ENCODE measurements at regions not wholly inside any gene's neighbourhood (a gene's known extent, or its start where the extent isn't known, plus 50 kb on each side); places are given as distances from the start of the nearest gene placed in this dataset.

DNA sequence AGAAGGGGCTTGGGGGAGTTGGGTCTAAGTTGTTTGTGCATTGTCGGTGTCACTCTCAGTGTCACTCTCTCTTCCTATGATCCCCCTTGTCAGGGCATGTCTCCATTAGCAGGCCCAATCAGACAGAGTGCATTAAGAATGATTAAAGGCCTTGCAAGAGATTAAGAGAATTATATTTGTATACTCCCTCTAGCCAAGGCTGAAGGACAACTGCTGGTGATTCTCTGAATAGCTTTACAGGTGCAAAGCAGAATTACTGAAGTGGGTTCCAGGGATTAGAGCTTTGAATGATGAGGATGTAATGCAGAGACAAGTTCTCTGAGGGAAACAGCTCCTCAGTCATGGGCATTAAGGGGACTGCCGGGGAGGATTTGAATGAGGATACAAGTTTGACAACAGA, 104.8 kb upstream of the LGALSL start:
- Histone ChIP-seq H3K27ac (no peak overlapping the region), H3K9me3 (ENCODE audit: control insufficient read depth, low read length) (no peaks in the 10 kb centered on the region), H3K36me3 (ENCODE audit: control insufficient read depth, insufficient read depth, low read length) (no peaks in the 10 kb centered on the region), H3K4me1 (no peaks in the 10 kb centered on the region), H3K9ac (no peak overlapping the region), H3K4me3 (ENCODE audit: low read depth, low read length) (no peak overlapping the region), H2AFZ (no peak overlapping the region), H3K4me2 (ENCODE audit: low read length) (no peak overlapping the region), H3K27me3 (ENCODE audit: control insufficient read depth, insufficient read depth, low read length) (no peaks in the 10 kb centered on the region), H3K79me2 (no peaks in the 10 kb centered on the region)
- TF ChIP-seq, protein P1, sequence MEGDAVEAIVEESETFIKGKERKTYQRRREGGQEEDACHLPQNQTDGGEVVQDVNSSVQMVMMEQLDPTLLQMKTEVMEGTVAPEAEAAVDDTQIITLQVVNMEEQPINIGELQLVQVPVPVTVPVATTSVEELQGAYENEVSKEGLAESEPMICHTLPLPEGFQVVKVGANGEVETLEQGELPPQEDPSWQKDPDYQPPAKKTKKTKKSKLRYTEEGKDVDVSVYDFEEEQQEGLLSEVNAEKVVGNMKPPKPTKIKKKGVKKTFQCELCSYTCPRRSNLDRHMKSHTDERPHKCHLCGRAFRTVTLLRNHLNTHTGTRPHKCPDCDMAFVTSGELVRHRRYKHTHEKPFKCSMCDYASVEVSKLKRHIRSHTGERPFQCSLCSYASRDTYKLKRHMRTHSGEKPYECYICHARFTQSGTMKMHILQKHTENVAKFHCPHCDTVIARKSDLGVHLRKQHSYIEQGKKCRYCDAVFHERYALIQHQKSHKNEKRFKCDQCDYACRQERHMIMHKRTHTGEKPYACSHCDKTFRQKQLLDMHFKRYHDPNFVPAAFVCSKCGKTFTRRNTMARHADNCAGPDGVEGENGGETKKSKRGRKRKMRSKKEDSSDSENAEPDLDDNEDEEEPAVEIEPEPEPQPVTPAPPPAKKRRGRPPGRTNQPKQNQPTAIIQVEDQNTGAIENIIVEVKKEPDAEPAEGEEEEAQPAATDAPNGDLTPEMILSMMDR (IDR thresholded peaks at IDR 0.05) = no peak

DNA sequence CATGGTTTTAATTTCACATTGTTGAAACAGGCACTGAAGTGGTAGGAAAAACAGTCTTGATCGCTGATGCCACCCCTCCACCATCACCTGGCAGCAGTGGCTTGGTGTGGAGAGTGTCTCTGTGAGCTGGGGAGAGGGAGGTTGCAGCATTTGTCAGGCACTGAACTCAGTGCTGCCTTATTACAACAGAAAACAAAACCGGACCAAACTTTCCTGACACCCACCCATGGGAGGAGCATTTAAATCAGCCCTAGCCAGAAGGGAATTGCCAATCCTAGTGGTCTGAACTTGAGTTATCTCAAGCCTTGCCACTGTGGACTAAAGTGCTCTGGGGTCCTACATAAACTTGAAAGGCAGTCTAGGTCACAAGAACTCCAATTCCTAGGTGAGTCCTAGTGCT, 103.0 kb upstream of the LGALSL start:
- H3K4me3 ChIP-seq (ENCODE audit: low read depth, low read length) = no peak overlapping the region
- no peak overlapping the region for H2AFZ ChIP-seq
- no peak overlapping the region for H3K27ac ChIP-seq
- TF ChIP-seq, protein P1 (IDR thresholded peaks at IDR 0.05) = no peak
- H3K9ac ChIP-seq = no peak overlapping the region
- no peak overlapping the region for H3K4me2 ChIP-seq (ENCODE audit: low read length)
- H3K36me3 ChIP-seq (ENCODE audit: control insufficient read depth, insufficient read depth, low read length) = no peaks in the 10 kb centered on the region
- no peaks in the 10 kb centered on the region for H3K27me3 ChIP-seq (ENCODE audit: control insufficient read depth, insufficient read depth, low read length)
- H3K9me3 ChIP-seq (ENCODE audit: control insufficient read depth, low read length) = no peaks in the 10 kb centered on the region
- H3K4me1 ChIP-seq = no peaks in the 10 kb centered on the region
- H3K79me2 ChIP-seq = no peaks in the 10 kb centered on the region

DNA sequence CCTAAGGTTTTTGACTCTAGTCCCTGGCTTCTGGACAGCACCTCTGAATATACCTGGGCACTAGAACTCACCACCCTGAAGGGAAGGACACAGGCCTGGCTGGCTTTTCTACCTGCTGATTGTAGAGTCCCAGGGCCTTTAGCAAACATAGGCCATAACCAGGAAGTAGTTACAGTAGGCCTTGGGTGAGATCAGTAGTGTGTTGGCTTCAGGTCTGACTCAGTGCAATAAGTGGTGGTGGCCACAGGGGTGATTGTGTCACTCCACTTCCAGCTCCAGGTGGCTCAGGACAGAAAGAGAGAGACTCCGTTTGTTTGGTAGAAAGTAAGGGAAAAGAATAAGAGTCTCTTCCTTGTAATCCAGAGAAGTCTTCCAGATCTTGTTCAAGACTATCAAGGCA, 101.7 kb upstream of the LGALSL start:
- Histone ChIP-seq H3K4me1 (no peaks in the 10 kb centered on the region), H3K9ac (no peak overlapping the region), H3K4me2 (ENCODE audit: low read length) (no peak overlapping the region), H3K4me3 (ENCODE audit: low read depth, low read length) (no peak overlapping the region), H3K79me2 (no peaks in the 10 kb centered on the region), H3K36me3 (ENCODE audit: control insufficient read depth, insufficient read depth, low read length) (no peaks in the 10 kb centered on the region), H3K9me3 (ENCODE audit: control insufficient read depth, low read length) (no peaks in the 10 kb centered on the region), H3K27me3 (ENCODE audit: control insufficient read depth, insufficient read depth, low read length) (no peaks in the 10 kb centered on the region), H2AFZ (no peak overlapping the region), H3K27ac (no peak overlapping the region)
- TF ChIP-seq, protein P1 (IDR thresholded peaks at IDR 0.05) = no peak

DNA sequence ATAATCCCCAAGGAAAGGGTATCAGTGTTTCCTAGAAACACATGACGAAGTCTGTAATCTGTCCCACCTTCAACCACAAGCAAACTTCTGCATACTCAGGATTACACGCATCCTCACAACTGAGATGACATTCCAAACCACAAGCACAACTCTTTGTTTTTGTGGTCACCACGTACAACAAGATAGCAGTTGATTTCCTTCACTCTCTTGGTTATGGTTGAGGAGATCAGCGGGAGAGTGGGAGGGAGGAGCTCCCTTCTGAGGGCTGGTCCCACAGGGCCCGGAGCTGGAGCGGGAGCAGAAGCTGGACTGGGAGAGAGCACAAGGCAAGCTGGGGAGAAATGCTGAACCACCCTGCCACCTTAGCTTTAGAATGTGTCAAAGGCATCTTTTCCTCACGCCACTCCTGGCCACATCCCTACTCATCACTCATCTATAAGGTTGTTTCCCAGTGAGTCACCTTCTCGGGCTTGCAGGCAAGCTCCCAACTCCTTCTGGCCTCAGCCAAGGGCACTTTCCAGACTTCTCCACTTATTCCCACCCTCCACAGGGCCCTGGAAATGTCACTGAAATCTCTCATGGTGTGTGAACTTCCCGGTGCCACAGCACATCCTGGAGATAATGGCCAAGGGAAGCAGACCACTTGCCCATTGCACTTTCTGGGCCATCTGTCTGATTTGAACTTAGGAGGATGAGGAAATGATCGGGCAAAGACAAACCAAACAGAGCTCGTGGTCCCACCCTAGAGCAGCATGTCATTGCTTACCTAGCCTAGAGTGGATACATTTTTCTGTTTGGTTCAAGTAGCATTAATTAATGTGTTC, 98.9 kb upstream of the LGALSL start:
- Histone ChIP-seq H3K9me3 (ENCODE audit: control insufficient read depth, low read length) (no peaks in the 10 kb centered on the region), H3K4me3 (ENCODE audit: low read depth, low read length) (no peak overlapping the region), H3K79me2 (no peaks in the 10 kb centered on the region), H3K4me2 (ENCODE audit: low read length) (no peak overlapping the region), H3K9ac (no peak overlapping the region), H3K36me3 (ENCODE audit: control insufficient read depth, insufficient read depth, low read length) (no peaks in the 10 kb centered on the region), H2AFZ (no peak overlapping the region), H3K4me1 (peaks cover 8% of the 10 kb centered on the region), H3K27ac (no peak overlapping the region), H3K27me3 (ENCODE audit: control insufficient read depth, insufficient read depth, low read length) (no peaks in the 10 kb centered on the region)
- TF ChIP-seq, protein P1 (IDR thresholded peaks at IDR 0.05) = no peak

GRCh38 chr2:64356906-64357305, 97.1 kb upstream of the LGALSL start:
- TF ChIP-seq, protein P1 (IDR thresholded peaks at IDR 0.05) = no peak
- H3K79me2 ChIP-seq = no peaks in the 10 kb centered on the region
- peaks cover 13% of the 10 kb centered on the region for H3K4me1 ChIP-seq
- H3K36me3 ChIP-seq (ENCODE audit: control insufficient read depth, insufficient read depth, low read length) = no peaks in the 10 kb centered on the region
- H3K9ac ChIP-seq = no peak overlapping the region
- no peak overlapping the region for H3K4me2 ChIP-seq (ENCODE audit: low read length)
- no peak overlapping the region for H3K4me3 ChIP-seq (ENCODE audit: low read depth, low read length)
- H3K27me3 ChIP-seq (ENCODE audit: control insufficient read depth, insufficient read depth, low read length) = no peaks in the 10 kb centered on the region
- H3K27ac ChIP-seq = no peak overlapping the region
- H2AFZ ChIP-seq = peak overlapping the region; percentile 3
- H3K9me3 ChIP-seq (ENCODE audit: control insufficient read depth, low read length) = no peaks in the 10 kb centered on the region
